ENCODE measurements at regions not wholly inside any gene's neighbourhood (a gene's known extent, or its start where the extent isn't known, plus 50 kb on each side); places are given as distances from the start of the nearest gene placed in this dataset.

- DNase-seq (ENCODE audit: low spot score), result no peak
Observed at GRCh38 chr4:126431049-126431448, 1116.3 kb downstream of the FAT4 start.

- no peak for DNase-seq (ENCODE audit: low spot score)
Observed at GRCh38 chr4:126435491-126435890, 1120.7 kb downstream of the FAT4 start.

GRCh38 chr4:126440297-126440696, 1125.5 kb downstream of the FAT4 start:
- no peak for DNase-seq (ENCODE audit: low spot score)

GRCh38 chr4:126441173-126442035, 1126.6 kb downstream of the FAT4 start:
- no peak for DNase-seq (ENCODE audit: low spot score)

GRCh38 chr4:126445596-126445995, 1130.8 kb downstream of the FAT4 start:
- DNase-seq (ENCODE audit: low spot score), result no peak

- DNase-seq (ENCODE audit: low spot score), result no peak
Observed at GRCh38 chr4:126446917-126447316, 1132.2 kb downstream of the FAT4 start.

- no peak for DNase-seq (ENCODE audit: low spot score)
Observed at GRCh38 chr4:126448086-126448845, 1133.5 kb downstream of the FAT4 start.

- DNase-seq (ENCODE audit: low spot score), result no peak
Observed at GRCh38 chr4:126451237-126451873, 1136.6 kb downstream of the FAT4 start.

- no peak for DNase-seq (ENCODE audit: low spot score)
Observed at GRCh38 chr4:126455865-126456264, 1141.1 kb downstream of the FAT4 start.

GRCh38 chr4:126458993-126459392, 1144.2 kb downstream of the FAT4 start:
- DNase-seq (ENCODE audit: low spot score), result no peak

- no peak for DNase-seq (ENCODE audit: low spot score)
Observed at GRCh38 chr4:126465341-126465740, 1150.6 kb downstream of the FAT4 start.

- DNase-seq (ENCODE audit: low spot score), result no peak
Observed at GRCh38 chr4:126466848-126467247, 1152.1 kb downstream of the FAT4 start.

GRCh38 chr4:126468144-126468543, 1153.4 kb downstream of the FAT4 start:
- DNase-seq (ENCODE audit: low spot score), result no peak

- no peak for DNase-seq (ENCODE audit: low spot score)
Observed at GRCh38 chr4:126470862-126471261, 1156.1 kb downstream of the FAT4 start.

GRCh38 chr4:126475730-126476129, 1157.0 kb upstream of the INTU start:
- no peak for DNase-seq (ENCODE audit: low spot score)

GRCh38 chr4:126479709-126480108, 1153.0 kb upstream of the INTU start:
- DNase-seq (ENCODE audit: low spot score), result no peak

- no peak for DNase-seq (ENCODE audit: low spot score)
Observed at GRCh38 chr4:126482311-126482710, 1150.4 kb upstream of the INTU start.

GRCh38 chr4:126486377-126486776, 1146.4 kb upstream of the INTU start:
- DNase-seq (ENCODE audit: low spot score), result no peak

- DNase-seq (ENCODE audit: low spot score), result no peak
Observed at GRCh38 chr4:126489826-126490463, 1142.8 kb upstream of the INTU start.

GRCh38 chr4:126495163-126495752, 1137.5 kb upstream of the INTU start:
- DNase-seq (ENCODE audit: low spot score), result no peak

GRCh38 chr4:126512979-126513378, 1119.8 kb upstream of the INTU start:
- DNase-seq (ENCODE audit: low spot score), result no peak

GRCh38 chr4:126513596-126513995, 1119.2 kb upstream of the INTU start:
- no peak for DNase-seq (ENCODE audit: low spot score)

Data from ureter (tissue), 1 donor.